ENCODE measurements at regions not wholly inside any gene's neighbourhood (a gene's known extent, or its start where the extent isn't known, plus 50 kb on each side); places are given as distances from the start of the nearest gene placed in this dataset.

- TF ChIP-seq, protein P1, sequence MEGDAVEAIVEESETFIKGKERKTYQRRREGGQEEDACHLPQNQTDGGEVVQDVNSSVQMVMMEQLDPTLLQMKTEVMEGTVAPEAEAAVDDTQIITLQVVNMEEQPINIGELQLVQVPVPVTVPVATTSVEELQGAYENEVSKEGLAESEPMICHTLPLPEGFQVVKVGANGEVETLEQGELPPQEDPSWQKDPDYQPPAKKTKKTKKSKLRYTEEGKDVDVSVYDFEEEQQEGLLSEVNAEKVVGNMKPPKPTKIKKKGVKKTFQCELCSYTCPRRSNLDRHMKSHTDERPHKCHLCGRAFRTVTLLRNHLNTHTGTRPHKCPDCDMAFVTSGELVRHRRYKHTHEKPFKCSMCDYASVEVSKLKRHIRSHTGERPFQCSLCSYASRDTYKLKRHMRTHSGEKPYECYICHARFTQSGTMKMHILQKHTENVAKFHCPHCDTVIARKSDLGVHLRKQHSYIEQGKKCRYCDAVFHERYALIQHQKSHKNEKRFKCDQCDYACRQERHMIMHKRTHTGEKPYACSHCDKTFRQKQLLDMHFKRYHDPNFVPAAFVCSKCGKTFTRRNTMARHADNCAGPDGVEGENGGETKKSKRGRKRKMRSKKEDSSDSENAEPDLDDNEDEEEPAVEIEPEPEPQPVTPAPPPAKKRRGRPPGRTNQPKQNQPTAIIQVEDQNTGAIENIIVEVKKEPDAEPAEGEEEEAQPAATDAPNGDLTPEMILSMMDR (IDR thresholded peaks at IDR 0.05; ENCODE audit: insufficient read depth, low read depth, low read length) = no peak
- DNase-seq (ENCODE audit: low read depth) = no peak
- H3K4me3 ChIP-seq (ENCODE audit: low read depth, low read length) = no peak overlapping the region
Observed at GRCh38 chr12:65703176-65703575, 121.1 kb upstream of the HMGA2 start.

- no peak overlapping the region for H3K4me3 ChIP-seq (ENCODE audit: low read depth, low read length)
- TF ChIP-seq, protein P1 (IDR thresholded peaks at IDR 0.05; ENCODE audit: insufficient read depth, low read depth, low read length) = no peak
- no peak for DNase-seq (ENCODE audit: low read depth)
Observed at GRCh38 chr12:65705380-65705876, 118.9 kb upstream of the HMGA2 start.

- H3K4me3 ChIP-seq (ENCODE audit: low read depth, low read length) = no peak overlapping the region
- TF ChIP-seq, protein P1 (IDR thresholded peaks at IDR 0.05; ENCODE audit: insufficient read depth, low read depth, low read length) = no peak
- no peak for DNase-seq (ENCODE audit: low read depth)
Observed at GRCh38 chr12:65707051-65707450, 117.2 kb upstream of the HMGA2 start.

GRCh38 chr12:65712260-65713004 is 111.9 kb upstream of the HMGA2 start:
- H3K4me3 ChIP-seq (ENCODE audit: low read depth, low read length) = no peak overlapping the region
- TF ChIP-seq, protein P1 (IDR thresholded peaks at IDR 0.05; ENCODE audit: insufficient read depth, low read depth, low read length) = no peak
- no peak for DNase-seq (ENCODE audit: low read depth)

GRCh38 chr12:65715961-65716360 is 108.3 kb upstream of the HMGA2 start:
- no peak for DNase-seq (ENCODE audit: low read depth)
- TF ChIP-seq, protein P1 (IDR thresholded peaks at IDR 0.05; ENCODE audit: insufficient read depth, low read depth, low read length) = no peak
- H3K4me3 ChIP-seq (ENCODE audit: low read depth, low read length) = no peak overlapping the region

DNA sequence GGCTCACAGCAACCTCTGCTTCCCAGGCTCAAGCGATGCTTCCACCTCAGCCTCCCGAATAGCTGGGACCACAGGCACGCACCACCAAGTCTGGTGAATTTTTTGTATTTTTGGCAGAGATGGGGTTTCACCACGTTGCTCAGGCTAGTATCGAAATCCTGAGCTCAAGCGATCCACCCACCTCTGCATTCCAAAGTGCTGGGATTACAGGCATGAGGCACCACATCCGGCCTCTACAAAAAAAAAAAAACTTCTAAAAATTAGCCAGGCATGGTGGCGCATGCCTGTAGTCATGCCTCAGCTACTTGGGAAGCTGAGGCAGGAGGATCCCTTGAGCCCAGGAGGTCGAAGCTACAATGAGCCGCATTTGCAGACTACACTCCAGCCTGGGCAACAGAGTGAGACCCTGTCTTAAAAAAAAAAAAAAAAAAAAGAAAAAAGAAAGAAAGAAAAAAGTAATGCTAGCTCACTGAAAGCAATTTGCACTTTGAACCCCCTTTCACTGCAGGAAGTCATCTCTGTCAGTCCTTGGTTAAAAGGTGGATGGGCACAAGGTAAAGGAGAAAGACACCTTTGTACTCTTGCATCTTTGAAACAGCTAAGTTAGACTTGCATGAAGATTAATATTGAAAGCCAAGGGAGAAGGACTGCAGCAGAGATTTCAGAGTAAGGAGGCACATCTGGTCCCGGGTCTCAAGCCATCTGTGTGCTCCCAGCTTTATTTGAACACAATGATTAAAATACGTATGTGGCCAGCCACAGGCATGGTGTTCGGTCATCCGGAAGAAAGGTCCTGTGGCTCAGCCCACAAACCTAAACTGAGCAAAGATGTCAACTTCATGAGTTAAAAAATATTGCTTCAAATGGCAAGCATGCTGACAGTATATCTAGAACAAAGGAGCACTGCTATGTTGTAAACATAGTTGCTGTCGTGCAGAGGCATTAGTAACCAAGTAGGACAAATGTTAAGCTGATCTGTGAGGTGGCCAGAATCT is 103.8 kb upstream of the HMGA2 start:
- TF ChIP-seq, protein P1 (IDR thresholded peaks at IDR 0.05; ENCODE audit: insufficient read depth, low read depth, low read length) = no peak
- peak; percentile 65 for DNase-seq (ENCODE audit: low read depth)
- no peak overlapping the region for H3K4me3 ChIP-seq (ENCODE audit: low read depth, low read length)
